ENCODE measurements at regions not wholly inside any gene's neighbourhood (a gene's known extent, or its start where the extent isn't known, plus 50 kb on each side); places are given as distances from the start of the nearest gene placed in this dataset.

DNA sequence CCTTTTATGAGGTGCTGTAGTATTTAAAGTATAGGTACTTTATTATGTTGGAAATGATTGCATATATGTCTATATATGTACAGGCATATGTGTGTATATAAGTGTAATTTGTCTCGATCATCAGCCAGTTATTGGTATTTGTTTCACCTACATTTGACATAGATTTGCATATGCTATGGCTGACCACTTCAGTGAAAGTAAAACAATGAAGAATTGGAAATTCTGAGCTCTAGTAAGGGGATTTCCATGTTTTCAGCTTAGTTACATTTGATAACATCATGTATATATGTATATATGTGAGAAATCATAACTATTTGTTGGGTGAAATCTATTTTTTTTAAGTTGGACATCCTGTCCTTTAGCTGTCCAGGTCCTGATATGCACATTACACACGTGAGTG is 1303.9 kb downstream of the EFNB2 start:
- no peak for TF ChIP-seq ZBTB7A (IDR thresholded peaks at IDR 0.05; ENCODE audit: low read depth)
- no peak for TF ChIP-seq NFIC (IDR thresholded peaks at IDR 0.05)
- no peak for TF ChIP-seq CEBPB (IDR thresholded peaks at IDR 0.05)
- no peak for TF ChIP-seq TCF12 (IDR thresholded peaks at IDR 0.05; ENCODE audit: low read depth)
- TF ChIP-seq FOXM1 (IDR thresholded peaks at IDR 0.05; ENCODE audit: borderline replicate concordance, low read depth) = no peak
- no peak for TF ChIP-seq EP300 (IDR thresholded peaks at IDR 0.05; ENCODE audit: borderline replicate concordance)
- no peak for TF ChIP-seq CREB1 (IDR thresholded peaks at IDR 0.05; ENCODE audit: low read depth)
- TF ChIP-seq TAF1 (IDR thresholded peaks at IDR 0.05; ENCODE audit: low read depth) = no peak
- TF ChIP-seq, protein P1, sequence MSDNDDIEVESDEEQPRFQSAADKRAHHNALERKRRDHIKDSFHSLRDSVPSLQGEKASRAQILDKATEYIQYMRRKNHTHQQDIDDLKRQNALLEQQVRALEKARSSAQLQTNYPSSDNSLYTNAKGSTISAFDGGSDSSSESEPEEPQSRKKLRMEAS (IDR thresholded peaks at IDR 0.05) = no peak
- no peak for TF ChIP-seq RAD21 (IDR thresholded peaks at IDR 0.05; ENCODE audit: low read depth)
- TF ChIP-seq TEAD4 (IDR thresholded peaks at IDR 0.05) = no peak
- TF ChIP-seq, protein P2, sequence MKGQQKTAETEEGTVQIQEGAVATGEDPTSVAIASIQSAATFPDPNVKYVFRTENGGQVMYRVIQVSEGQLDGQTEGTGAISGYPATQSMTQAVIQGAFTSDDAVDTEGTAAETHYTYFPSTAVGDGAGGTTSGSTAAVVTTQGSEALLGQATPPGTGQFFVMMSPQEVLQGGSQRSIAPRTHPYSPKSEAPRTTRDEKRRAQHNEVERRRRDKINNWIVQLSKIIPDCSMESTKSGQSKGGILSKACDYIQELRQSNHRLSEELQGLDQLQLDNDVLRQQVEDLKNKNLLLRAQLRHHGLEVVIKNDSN (IDR thresholded peaks at IDR 0.05) = no peak
- no peak for TF ChIP-seq EGR1 (IDR thresholded peaks at IDR 0.05)
